B cell (primary cell): ENCODE measurements at regions not wholly inside any gene's neighbourhood (a gene's known extent, or its start where the extent isn't known, plus 50 kb on each side); places are given as distances from the start of the nearest gene placed in this dataset.

ENCODE experiments used
- ATAC-seq: fragments of 200-7000 bp; cut with Tn5 transposase; one replicate; pipeline ENCODE4 v1.10.0; 2021; ENCODE audit warnings: low read depth, mild to moderate bottlenecking, moderate number of reproducible peaks, moderate library complexity
- CTCF ChIA-PET: fragments of 350-600 bp; sonication (Branson Sonifier 250); formaldehyde crosslinking; loops from one replicate; lab custom pipeline; 2021; ENCODE audit warnings: antibody characterized with exemption, inconsistent platforms; lab: Charles Lee
- POLR2A ChIA-PET: fragments of 350-600 bp; sonication (Branson Sonifier 250); formaldehyde crosslinking; loops from one replicate; lab custom pipeline; 2021; ENCODE audit warnings: antibody characterized with exemption; lab: Charles Lee
- DNase-seq: peaks from one replicate; pipeline ENCODE4 v3.0.0; 2013
- H2AFZ ChIP-seq: 2 replicates; pipeline ENCODE4 v1.6.1; 2012; ENCODE audit warnings: mild to moderate bottlenecking, low read depth, low read length; ENCODE audit not compliant: insufficient read depth, poor library complexity, severe bottlenecking
- H3K27ac ChIP-seq, 2 donors: 1 replicate in 1 of 2; 2 replicates in 1 of 2; pipeline ENCODE4 v1.5.1; 2012 to 2013; ENCODE audit warnings: low read length in 2 of 2, mild to moderate bottlenecking in 2 of 2, moderate library complexity in 1 of 2
- H3K27me3 ChIP-seq, 4 experiments: fragments of 200-600 bp in 1 of 4; sonication (generic) in 1 of 4; replicated peaks in 1 of 4; 1 replicate in 2 of 4; 2 replicates in 2 of 4; pipeline versions ENCODE4 v1.6.1 to v1.7.0; 2013 to 2016; ENCODE audit warnings: low read length in 3 of 4, mild to moderate bottlenecking in 2 of 4, mixed read lengths in 1 of 4, moderate library complexity in 1 of 4; ENCODE audit not compliant: insufficient read depth in 4 of 4, control insufficient read depth in 3 of 4; ENCODE audit errors: control extremely low read depth in 1 of 4
- H3K36me3 ChIP-seq, 2 experiments: replicated peaks in 1 of 2; 1 replicate in 1 of 2; 2 replicates in 1 of 2; pipeline versions ENCODE4 v1.6.1 to v1.7.1; 2013; ENCODE audit warnings: low read length in 1 of 2; ENCODE audit not compliant: insufficient read depth in 2 of 2, control insufficient read depth in 1 of 2; ENCODE audit errors: control extremely low read depth in 1 of 2, extremely low read depth in 1 of 2
- H3K4me1 ChIP-seq, 2 donors: fragments of 200-600 bp in 1 of 2; sonication (generic) in 1 of 2; 1 replicate in 1 of 2; 2 replicates in 1 of 2; pipeline versions ENCODE4 v1.5.1 to v1.6.1; 2013 to 2017; ENCODE audit warnings: low read length in 2 of 2; ENCODE audit not compliant: control insufficient read depth in 2 of 2, insufficient read depth in 2 of 2
- H3K4me2 ChIP-seq: replicated peaks from 2 replicates; pipeline ENCODE3; 2012; ENCODE audit warnings: mild to moderate bottlenecking, low read depth, low read length; ENCODE audit not compliant: poor library complexity, severe bottlenecking
- H3K4me3 ChIP-seq, 5 experiments: fragments of 200-600 bp in 1 of 5; sonication (generic) in 1 of 5; 1 replicate in 3 of 5; 2 replicates in 2 of 5; pipeline versions ENCODE4 v1.5.1 to v1.7.0; 2011 to 2016; ENCODE audit warnings: low read length in 4 of 5, mild to moderate bottlenecking in 4 of 5, low read depth in 2 of 5, control low read depth in 1 of 5, moderate library complexity in 1 of 5; ENCODE audit not compliant: insufficient read depth in 1 of 5; ENCODE audit errors: control extremely low read depth in 1 of 5, extremely low read depth in 1 of 5
- H3K79me2 ChIP-seq: fragments of 200-600 bp; sonication (generic); one replicate; pipeline ENCODE4 v1.6.0; 2016; ENCODE audit warnings: low read length; ENCODE audit not compliant: control insufficient read depth, insufficient read depth
- H3K9ac ChIP-seq: fragments of 200-600 bp; sonication (generic); 2 replicates; pipeline ENCODE4 v1.6.1; 2017; ENCODE audit warnings: mild to moderate bottlenecking, low read length, moderate library complexity
- H3K9me3 ChIP-seq, 3 donors: one replicate each; pipeline versions ENCODE4 v1.6.1 to v1.7.1; 2013; ENCODE audit warnings: low read length in 2 of 3; ENCODE audit not compliant: control insufficient read depth in 2 of 3, insufficient read depth in 1 of 3; ENCODE audit errors: control extremely low read depth in 1 of 3
- H4K20me1 ChIP-seq: 2 replicates; pipeline ENCODE4 v1.6.0; 2012; ENCODE audit warnings: mild to moderate bottlenecking, low read length; ENCODE audit not compliant: insufficient read depth, control insufficient read depth, poor library complexity, severe bottlenecking
- H3K27ac Mint-ChIP-seq: one replicate; pipeline ENCODE4 v1.8.0; 2021; ENCODE audit warnings: mixed read lengths
- H3K27me3 Mint-ChIP-seq: one replicate; pipeline ENCODE4 v1.8.0; 2021; ENCODE audit warnings: mixed read lengths
- H3K4me1 Mint-ChIP-seq: one replicate; pipeline ENCODE4 v1.8.0; 2021; ENCODE audit warnings: mixed read lengths
- H3K4me3 Mint-ChIP-seq: one replicate; pipeline ENCODE4 v1.8.0; 2021; ENCODE audit warnings: mixed read lengths
- H3K9me3 Mint-ChIP-seq: one replicate; pipeline ENCODE4 v1.8.0; 2022; ENCODE audit warnings: mixed read lengths; ENCODE audit not compliant: insufficient read depth
- EZH2 ChIP-seq: IDR thresholded peaks from 2 replicates; pipeline ENCODE4 v1.6.1; 2012; ENCODE audit warnings: borderline replicate concordance, low read depth, mild to moderate bottlenecking, moderate library complexity, low read length; ENCODE audit not compliant: insufficient read depth, poor library complexity, severe bottlenecking
- WGBS: methylation state at CpG from one replicate; pipeline ENCODE4 v1.1.5; 2013; ENCODE audit warnings: missing lambda C conversion rate; ENCODE audit not compliant: insufficient coverage; 5-methylcytosine and 5-hydroxymethylcytosine counted together
- intact Hi-C: fragments of 100-400 bp; cut with micrococcal nuclease; formaldehyde crosslinking; loops from one replicate; pipeline ENCODE4 v1.10.0; 2022
- TF ChIP-seq, protein P1 (sequence below): fragments of 200-600 bp; IDR thresholded peaks from one replicate; pipeline ENCODE4 v1.8.0; 2022; ENCODE audit warnings: antibody characterized with exemption, mild to moderate bottlenecking

DNA sequence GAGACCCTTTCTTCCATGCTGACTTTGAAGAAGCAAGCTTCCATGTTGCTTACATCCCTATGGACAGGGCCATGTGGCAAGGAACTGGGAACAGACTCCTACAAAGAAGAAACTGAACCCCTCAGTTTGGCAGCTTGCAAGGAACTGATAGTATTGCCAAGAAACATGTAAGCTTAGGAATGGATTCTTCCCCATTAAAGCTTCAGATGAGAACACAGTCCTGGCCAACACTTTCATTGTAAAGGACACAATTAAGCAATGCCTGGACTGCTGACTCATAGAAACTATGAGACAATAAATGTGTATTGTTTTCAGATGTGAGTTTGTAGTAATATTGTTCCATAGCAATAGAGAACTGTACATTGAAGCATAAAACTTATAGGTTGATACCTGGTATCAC is 82.4 kb downstream of the AASDHPPT start:
- ChIA-PET CTCF (no interaction called here), POLR2A (no interaction called here)
- H3K9me3 ChIP-seq: peaks cover 0 to under 1% (median 0%) of the 10 kb centered on the region in 3 donors
- no peak overlapping the region for H3K4me3 ChIP-seq
- H3K4me1 ChIP-seq: no peaks in the 10 kb centered on the region
- no peak for ATAC-seq
- DNase-seq: no peak
- TF ChIP-seq, protein P1, sequence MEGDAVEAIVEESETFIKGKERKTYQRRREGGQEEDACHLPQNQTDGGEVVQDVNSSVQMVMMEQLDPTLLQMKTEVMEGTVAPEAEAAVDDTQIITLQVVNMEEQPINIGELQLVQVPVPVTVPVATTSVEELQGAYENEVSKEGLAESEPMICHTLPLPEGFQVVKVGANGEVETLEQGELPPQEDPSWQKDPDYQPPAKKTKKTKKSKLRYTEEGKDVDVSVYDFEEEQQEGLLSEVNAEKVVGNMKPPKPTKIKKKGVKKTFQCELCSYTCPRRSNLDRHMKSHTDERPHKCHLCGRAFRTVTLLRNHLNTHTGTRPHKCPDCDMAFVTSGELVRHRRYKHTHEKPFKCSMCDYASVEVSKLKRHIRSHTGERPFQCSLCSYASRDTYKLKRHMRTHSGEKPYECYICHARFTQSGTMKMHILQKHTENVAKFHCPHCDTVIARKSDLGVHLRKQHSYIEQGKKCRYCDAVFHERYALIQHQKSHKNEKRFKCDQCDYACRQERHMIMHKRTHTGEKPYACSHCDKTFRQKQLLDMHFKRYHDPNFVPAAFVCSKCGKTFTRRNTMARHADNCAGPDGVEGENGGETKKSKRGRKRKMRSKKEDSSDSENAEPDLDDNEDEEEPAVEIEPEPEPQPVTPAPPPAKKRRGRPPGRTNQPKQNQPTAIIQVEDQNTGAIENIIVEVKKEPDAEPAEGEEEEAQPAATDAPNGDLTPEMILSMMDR: no peak
- TF ChIP-seq EZH2: no peak
- H3K4me2 ChIP-seq: no peak overlapping the region
- H3K36me3 ChIP-seq: no peaks in the 10 kb centered on the region
- Mint-ChIP-seq H3K27me3 (no peaks in the 10 kb centered on the region), H3K9me3 (no peaks in the 10 kb centered on the region), H3K4me1 (no peaks in the 10 kb centered on the region), H3K27ac (no peak overlapping the region), H3K4me3 (no peak overlapping the region)
- no peak overlapping the region for H2AFZ ChIP-seq
- intact Hi-C loops: loop anchor here (10.0 kb wide), 1 partner anchor 1535 kb away; no protein-coding TSS in a partner anchor
- H3K9ac ChIP-seq: no peak overlapping the region
- H3K27me3 ChIP-seq: no peaks in the 10 kb centered on the region
- H4K20me1 ChIP-seq: no peaks in the 10 kb centered on the region
- no peaks in the 10 kb centered on the region for H3K79me2 ChIP-seq
- no peak overlapping the region for H3K27ac ChIP-seq

DNA sequence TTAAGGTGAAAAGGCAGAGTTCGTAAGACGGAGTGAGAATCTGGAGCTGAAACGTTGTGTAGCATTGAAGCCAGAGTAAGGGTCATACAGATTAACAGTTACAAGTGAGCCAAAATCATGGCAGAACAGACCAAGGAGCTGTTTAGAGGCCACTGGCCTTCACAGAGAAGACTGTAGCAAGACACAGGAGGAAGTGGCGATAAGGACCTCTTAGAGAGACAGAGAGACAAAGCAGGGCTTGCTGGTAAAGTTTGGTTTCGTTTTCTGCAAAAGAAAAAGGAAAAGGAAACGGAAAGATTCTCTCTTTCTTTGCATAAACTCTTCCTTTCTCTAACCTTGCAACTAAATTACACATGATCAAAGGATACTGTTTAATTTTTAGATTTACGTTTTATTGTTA is 83.0 kb downstream of the AASDHPPT start:
- no peaks in the 10 kb centered on the region for H3K4me1 Mint-ChIP-seq
- TF ChIP-seq, protein P1: no peak
- TF ChIP-seq EZH2: no peak
- Histone ChIP-seq H3K27ac (no peak overlapping the region), H2AFZ (no peak overlapping the region), H3K79me2 (no peaks in the 10 kb centered on the region), H3K36me3 (no peaks in the 10 kb centered on the region), H3K4me3 (no peak overlapping the region), H3K4me1 (no peaks in the 10 kb centered on the region), H4K20me1 (no peaks in the 10 kb centered on the region), H3K9ac (no peak overlapping the region), H3K27me3 (no peaks in the 10 kb centered on the region), H3K9me3 (peaks cover 0 to 6% (median 0%) of the 10 kb centered on the region in 3 donors), H3K4me2 (no peak overlapping the region)
- DNase-seq: no peak
- H3K4me3 Mint-ChIP-seq: no peak overlapping the region
- intact Hi-C loops: no loop called here
- POLR2A ChIA-PET: no interaction called here
- CTCF ChIA-PET: no interaction called here
- H3K9me3 Mint-ChIP-seq: no peaks in the 10 kb centered on the region
- no peak for ATAC-seq
- no peaks in the 10 kb centered on the region for H3K27me3 Mint-ChIP-seq
- WGBS: 84% methylated on average over 3 of the region's 7 CpGs
- H3K27ac Mint-ChIP-seq: no peak overlapping the region
